Caco-2 (cell line): ENCODE measurements at regions not wholly inside any gene's neighbourhood (a gene's known extent, or its start where the extent isn't known, plus 50 kb on each side); places are given as distances from the start of the nearest gene placed in this dataset.

Source experiments
- BruUV-seq: library from RNA; stranded (reverse); fragments of 400-500 nt; replicated peaks from 2 replicates; lab custom pipeline; 2021; lab: Mats Ljungman, UMichigan
- CTCF ChIA-PET: fragments of 300-600 bp; sonication (Branson Sonifier 250); formaldehyde crosslinking; loops from one replicate; lab custom pipeline; 2022; ENCODE audit warnings: antibody characterized with exemption; lab: Charles Lee
- POLR2A ChIA-PET: fragments of 300-600 bp; sonication (Branson Sonifier 250); formaldehyde crosslinking; loops from one replicate; lab custom pipeline; 2022; ENCODE audit warnings: antibody characterized with exemption; lab: Charles Lee
- DNase-seq, 2 experiments: peaks; one replicate each; pipeline versions ENCODE4 v3.0.0 to v3.0.0-alpha.2; 2020 to 2022
- H3K27me3 ChIP-seq: replicated peaks from 2 replicates; pipeline ENCODE4 v1.6.0; 2011; ENCODE audit warnings: low read length; ENCODE audit not compliant: control insufficient read depth, insufficient read depth
- H3K36me3 ChIP-seq: 2 replicates; pipeline ENCODE4 v1.5.1; 2011; ENCODE audit warnings: low read length; ENCODE audit not compliant: control insufficient read depth, insufficient read depth
- H3K4me1 ChIP-seq: fragments of 250-450 bp; sonication (Bioruptor Pico); 2 replicates; pipeline ENCODE4 v1.5.1; 2020; ENCODE audit warnings: mild to moderate bottlenecking
- H3K4me3 ChIP-seq: 2 replicates; pipeline ENCODE4 v1.5.1; 2011; ENCODE audit warnings: low read depth, mild to moderate bottlenecking, control low read depth, low read length
- H3K9me3 ChIP-seq: fragments of 250-450 bp; sonication (Bioruptor Pico); 2 replicates; pipeline ENCODE4 v1.5.1; 2020; ENCODE audit warnings: mild to moderate bottlenecking, moderate library complexity
- H3K27ac Mint-ChIP-seq: one replicate; pipeline ENCODE4 v1.8.0; 2022; ENCODE audit warnings: mixed read lengths; ENCODE audit not compliant: unreplicated experiment
- H3K27me3 Mint-ChIP-seq: one replicate; pipeline ENCODE4 v1.8.0; 2022; ENCODE audit warnings: mixed read lengths; ENCODE audit not compliant: insufficient read depth, unreplicated experiment
- H3K36me3 Mint-ChIP-seq: one replicate; pipeline ENCODE4 v1.8.0; 2022; ENCODE audit warnings: mild to moderate bottlenecking, mixed read lengths; ENCODE audit not compliant: insufficient read depth, unreplicated experiment
- H3K4me1 Mint-ChIP-seq: one replicate; pipeline ENCODE4 v1.8.0; 2022; ENCODE audit warnings: low read depth, mixed read lengths; ENCODE audit not compliant: unreplicated experiment
- H3K4me3 Mint-ChIP-seq: one replicate; pipeline ENCODE4 v1.8.0; 2022; ENCODE audit warnings: mild to moderate bottlenecking, moderate library complexity, mixed read lengths; ENCODE audit not compliant: unreplicated experiment
- H3K9me3 Mint-ChIP-seq: one replicate; pipeline ENCODE4 v1.8.0; 2022; ENCODE audit warnings: mixed read lengths; ENCODE audit not compliant: unreplicated experiment
- intact Hi-C: fragments of 100-400 bp; cut with micrococcal nuclease; formaldehyde crosslinking; loops from one replicate; pipeline ENCODE4 v1.10.0; 2022; ENCODE audit not compliant: unreplicated experiment
- TF ChIP-seq, protein P1 (sequence below), 2 experiments: fragments of 200-600 bp in 1 of 2; IDR thresholded peaks; 1 replicate in 1 of 2; 2 replicates in 1 of 2; pipeline versions ENCODE4 v1.5.1 to v1.8.0; 2011 to 2022; ENCODE audit warnings: antibody characterized with exemption in 1 of 2, control low read depth in 1 of 2, inconsistent platforms in 1 of 2, low read depth in 1 of 2, low read length in 1 of 2, mild to moderate bottlenecking in 1 of 2, moderate library complexity in 1 of 2; ENCODE audit not compliant: insufficient read depth in 1 of 2, severe bottlenecking in 1 of 2, unreplicated experiment in 1 of 2

DNA sequence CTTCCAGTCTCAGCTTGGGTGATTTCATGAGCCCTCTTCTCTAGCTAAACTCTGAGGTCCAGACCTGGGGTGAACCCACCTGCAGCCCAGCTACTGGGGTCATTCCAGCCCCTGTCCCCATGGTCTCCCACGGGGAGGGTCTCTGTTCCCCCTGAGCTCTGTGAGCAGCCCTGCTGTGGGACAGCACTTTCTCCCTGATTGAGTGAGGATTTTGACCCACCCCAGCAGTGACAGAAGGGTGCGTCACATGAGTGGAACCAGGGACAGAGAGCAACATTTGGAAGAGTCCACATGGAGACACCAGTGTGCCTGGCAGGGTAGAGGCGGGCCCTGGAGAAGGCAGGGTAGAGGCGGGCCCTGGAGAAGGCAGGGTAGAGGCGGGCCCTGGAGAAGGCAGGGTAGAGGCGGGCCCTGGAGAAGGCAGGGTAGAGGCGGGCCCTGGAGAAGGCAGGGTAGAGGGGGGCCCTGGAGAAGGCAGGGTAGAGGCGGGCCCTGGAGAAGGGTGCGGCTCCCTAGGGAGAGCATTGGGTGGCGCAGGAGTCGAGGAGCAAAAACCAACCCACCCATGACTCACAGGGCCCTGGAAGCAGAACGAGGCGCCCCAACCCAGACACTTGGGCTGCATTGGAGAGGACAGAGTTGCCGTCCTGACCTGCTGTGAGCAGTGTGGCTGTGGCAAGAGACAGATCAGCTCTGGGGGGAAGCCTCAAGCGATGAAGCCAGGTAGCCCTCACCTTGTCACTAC, 227.7 kb upstream of the B3GAT1 start:
- H3K4me1 Mint-ChIP-seq: no peaks in the 10 kb centered on the region
- ChIA-PET POLR2A (no interaction called here), CTCF (no interaction called here)
- H3K27me3 Mint-ChIP-seq: no peaks in the 10 kb centered on the region
- H3K9me3 ChIP-seq: no peaks in the 10 kb centered on the region
- H3K36me3 Mint-ChIP-seq: no peaks in the 10 kb centered on the region
- BruUV-seq: no TSS peak
- H3K9me3 Mint-ChIP-seq: no peaks in the 10 kb centered on the region
- no peak overlapping the region for H3K27ac Mint-ChIP-seq
- TF ChIP-seq, protein P1, sequence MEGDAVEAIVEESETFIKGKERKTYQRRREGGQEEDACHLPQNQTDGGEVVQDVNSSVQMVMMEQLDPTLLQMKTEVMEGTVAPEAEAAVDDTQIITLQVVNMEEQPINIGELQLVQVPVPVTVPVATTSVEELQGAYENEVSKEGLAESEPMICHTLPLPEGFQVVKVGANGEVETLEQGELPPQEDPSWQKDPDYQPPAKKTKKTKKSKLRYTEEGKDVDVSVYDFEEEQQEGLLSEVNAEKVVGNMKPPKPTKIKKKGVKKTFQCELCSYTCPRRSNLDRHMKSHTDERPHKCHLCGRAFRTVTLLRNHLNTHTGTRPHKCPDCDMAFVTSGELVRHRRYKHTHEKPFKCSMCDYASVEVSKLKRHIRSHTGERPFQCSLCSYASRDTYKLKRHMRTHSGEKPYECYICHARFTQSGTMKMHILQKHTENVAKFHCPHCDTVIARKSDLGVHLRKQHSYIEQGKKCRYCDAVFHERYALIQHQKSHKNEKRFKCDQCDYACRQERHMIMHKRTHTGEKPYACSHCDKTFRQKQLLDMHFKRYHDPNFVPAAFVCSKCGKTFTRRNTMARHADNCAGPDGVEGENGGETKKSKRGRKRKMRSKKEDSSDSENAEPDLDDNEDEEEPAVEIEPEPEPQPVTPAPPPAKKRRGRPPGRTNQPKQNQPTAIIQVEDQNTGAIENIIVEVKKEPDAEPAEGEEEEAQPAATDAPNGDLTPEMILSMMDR (IDR thresholded peaks at IDR 0.05; ENCODE audit: insufficient read depth in 1 of 2, low read depth in 1 of 2, low read length in 1 of 2, severe bottlenecking in 1 of 2, unreplicated experiment in 1 of 2): no peak
- H3K27me3 ChIP-seq: no peaks in the 10 kb centered on the region
- no peaks in the 10 kb centered on the region for H3K4me1 ChIP-seq
- no peaks in the 10 kb centered on the region for H3K36me3 ChIP-seq
- no peak overlapping the region for H3K4me3 Mint-ChIP-seq
- no peak overlapping the region for H3K4me3 ChIP-seq
- intact Hi-C loops: no loop called here
- DNase-seq: peak; percentile 26 to 46

DNA sequence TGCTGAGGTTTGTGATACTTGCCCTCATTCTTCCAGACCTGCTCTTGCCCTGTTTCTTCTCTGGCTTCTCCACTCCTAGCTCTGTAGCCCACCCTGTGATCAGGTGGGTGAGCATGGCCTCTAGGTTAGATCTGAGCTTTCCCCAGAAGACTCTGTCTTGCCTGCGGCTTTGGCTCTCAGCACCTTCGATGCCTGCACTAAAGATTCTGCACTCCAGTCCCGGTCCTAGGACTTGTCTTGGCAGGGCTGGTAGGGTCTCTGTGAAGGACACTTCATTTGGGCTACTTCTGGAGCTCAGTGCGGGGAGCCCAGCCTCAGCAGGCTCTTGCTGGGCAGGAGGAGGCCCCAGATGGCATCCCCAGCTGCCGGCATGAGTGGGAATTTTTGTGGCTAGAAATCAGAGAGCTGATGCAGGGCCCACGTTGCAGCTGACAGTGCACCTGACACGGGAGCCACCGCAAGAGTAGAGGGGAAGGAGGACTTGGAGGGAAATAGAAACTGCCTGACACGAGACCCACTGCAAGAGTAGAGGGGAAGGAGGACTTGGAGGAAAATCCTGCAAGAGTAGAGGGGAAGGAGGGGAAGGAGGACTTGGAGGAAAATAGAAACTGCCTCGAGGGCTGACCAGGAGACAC, 226.9 kb upstream of the B3GAT1 start:
- no peaks in the 10 kb centered on the region for H3K4me1 ChIP-seq
- H3K9me3 ChIP-seq: no peaks in the 10 kb centered on the region
- peak in 1 of 2 experiments; percentile 28 for DNase-seq
- Mint-ChIP-seq H3K27me3 (no peaks in the 10 kb centered on the region), H3K4me1 (no peaks in the 10 kb centered on the region), H3K4me3 (no peak overlapping the region), H3K27ac (no peak overlapping the region), H3K9me3 (no peaks in the 10 kb centered on the region), H3K36me3 (no peaks in the 10 kb centered on the region)
- no TSS peak for BruUV-seq
- no peaks in the 10 kb centered on the region for H3K36me3 ChIP-seq
- ChIA-PET CTCF (interaction anchor here (0.7 kb wide), 1 partner anchor 158 kb away, joined by 3 read pairs; no protein-coding TSS in a partner anchor), POLR2A (no interaction called here)
- intact Hi-C loops: no loop called here
- no peaks in the 10 kb centered on the region for H3K27me3 ChIP-seq
- TF ChIP-seq, protein P1 (IDR thresholded peaks at IDR 0.05; ENCODE audit: insufficient read depth in 1 of 2, low read depth in 1 of 2, low read length in 1 of 2, severe bottlenecking in 1 of 2, unreplicated experiment in 1 of 2): no peak
- no peak overlapping the region for H3K4me3 ChIP-seq

DNA sequence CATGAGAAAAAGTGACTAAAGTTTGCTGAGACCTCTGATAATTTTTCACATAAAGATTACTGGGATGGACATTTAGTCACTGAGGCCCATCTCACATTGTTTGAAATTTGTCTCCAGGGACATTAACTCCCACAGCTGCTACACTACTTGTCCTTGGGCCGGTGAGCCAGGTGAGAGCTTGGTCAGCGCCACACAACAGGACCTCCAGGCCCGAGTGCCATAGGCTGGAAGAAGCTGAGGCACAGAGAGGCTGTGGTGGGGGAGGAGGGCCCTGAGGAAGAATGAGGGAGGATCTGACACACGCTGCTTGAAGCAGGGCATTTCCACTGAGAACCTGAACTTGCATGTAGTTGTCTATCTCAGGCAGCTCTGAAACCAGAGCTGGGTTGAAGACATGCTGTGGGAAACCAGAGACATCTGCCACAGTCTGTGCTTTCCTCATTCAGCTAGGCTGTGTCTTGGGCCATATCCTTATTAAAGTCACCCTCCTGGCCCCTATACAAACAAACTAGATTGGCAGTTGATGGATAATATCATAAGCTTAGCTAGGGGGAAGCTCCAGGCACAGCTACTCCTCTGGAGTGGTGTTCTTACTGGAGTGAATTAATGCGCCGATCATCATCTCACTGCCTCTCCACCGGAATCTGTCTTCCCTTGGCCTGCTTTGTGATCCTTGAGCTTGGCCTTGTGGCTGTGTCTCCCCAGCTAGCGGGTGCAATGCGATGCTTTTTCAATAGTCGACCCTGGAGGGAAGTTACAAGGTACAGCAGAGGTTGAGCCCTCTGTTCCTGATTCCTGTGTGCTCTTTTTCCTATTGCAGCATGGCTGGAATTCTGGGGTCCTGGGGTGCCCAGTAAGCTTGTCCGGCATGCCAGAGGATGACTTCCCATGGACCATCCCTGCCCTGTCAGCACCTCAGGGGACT, 225.3 kb upstream of the B3GAT1 start:
- no peak overlapping the region for H3K4me3 Mint-ChIP-seq
- TF ChIP-seq, protein P1 (IDR thresholded peaks at IDR 0.05; ENCODE audit: insufficient read depth in 1 of 2, low read depth in 1 of 2, low read length in 1 of 2, severe bottlenecking in 1 of 2, unreplicated experiment in 1 of 2): no peak
- H3K36me3 Mint-ChIP-seq: no peaks in the 10 kb centered on the region
- no peak overlapping the region for H3K27ac Mint-ChIP-seq
- intact Hi-C loops: no loop called here
- BruUV-seq: no TSS peak
- no peaks in the 10 kb centered on the region for H3K9me3 Mint-ChIP-seq
- no peaks in the 10 kb centered on the region for H3K9me3 ChIP-seq
- H3K4me1 Mint-ChIP-seq: no peaks in the 10 kb centered on the region
- no peaks in the 10 kb centered on the region for H3K27me3 ChIP-seq
- no peak overlapping the region for H3K4me3 ChIP-seq
- CTCF ChIA-PET: interaction anchor here (0.5 to 1.4 kb wide), 3 partner anchors 10 to 183 kb away, joined by 3 to 8 read pairs (median 5); no protein-coding TSS in a partner anchor
- no peaks in the 10 kb centered on the region for H3K27me3 Mint-ChIP-seq
- no peak for DNase-seq
- no peaks in the 10 kb centered on the region for H3K36me3 ChIP-seq
- POLR2A ChIA-PET: no interaction called here
- H3K4me1 ChIP-seq: no peaks in the 10 kb centered on the region
